Neural cell (in vitro differentiated cells): ENCODE measurements at regions not wholly inside any gene's neighbourhood (a gene's known extent, or its start where the extent isn't known, plus 50 kb on each side); places are given as distances from the start of the nearest gene placed in this dataset.

Experiments used
- H2AFZ ChIP-seq: fragments of 200-600, 300-800 bp; sonication (generic), shearing (Covaris generic); 2 replicates; pipeline ENCODE4 v1.6.0; 2014; ENCODE audit warnings: low read depth, mild to moderate bottlenecking, antibody characterized with exemption, low read length, moderate library complexity
- H3F3A ChIP-seq: fragments of 200-600 bp; shearing (Covaris generic); 2 replicates; pipeline ENCODE4 v1.6.1; 2016; ENCODE audit warnings: mild to moderate bottlenecking, moderate library complexity, mixed read lengths, antibody characterized with exemption, low read length; ENCODE audit not compliant: insufficient read depth, poor library complexity, severe bottlenecking
- H3K27ac ChIP-seq: fragments of 200-600, 300-800 bp; sonication (generic), shearing (Covaris generic); 2 replicates; pipeline ENCODE4 v1.5.1; 2014; ENCODE audit warnings: mild to moderate bottlenecking, low read length, moderate library complexity
- H3K27me3 ChIP-seq: fragments of 300-800, 200-600 bp; sonication (generic), shearing (Covaris generic); 2 replicates; pipeline ENCODE4 v1.6.0; 2014; ENCODE audit warnings: mild to moderate bottlenecking, low read depth, low read length, moderate library complexity; ENCODE audit not compliant: insufficient read depth
- H3K36me3 ChIP-seq: fragments of 300-800, 200-600 bp; sonication (generic), shearing (Covaris generic); 2 replicates; pipeline ENCODE4 v1.5.1; 2014; ENCODE audit warnings: mild to moderate bottlenecking, antibody characterized with exemption, low read length, moderate library complexity; ENCODE audit not compliant: insufficient read depth
- H3K4me2 ChIP-seq: fragments of 300-800, 200-600 bp; sonication (generic), shearing (Covaris generic); 2 replicates; pipeline ENCODE4 v1.6.0; 2014; ENCODE audit warnings: mild to moderate bottlenecking, low read length
- H3K4me3 ChIP-seq: fragments of 300-800, 200-600 bp; sonication (generic), shearing (Covaris generic); 2 replicates; pipeline ENCODE4 v1.5.1; 2014; ENCODE audit warnings: mild to moderate bottlenecking, low read length, moderate library complexity
- H3K79me2 ChIP-seq: fragments of 200-600 bp; shearing (Covaris generic); replicated peaks from 2 replicates; pipeline ENCODE4 v1.6.0; 2014; ENCODE audit warnings: mild to moderate bottlenecking, low read length, moderate library complexity; ENCODE audit not compliant: insufficient read depth
- H3K9ac ChIP-seq: fragments of 300-800, 200-600 bp; sonication (generic), shearing (Covaris generic); 2 replicates; pipeline ENCODE4 v1.6.1; 2016; ENCODE audit warnings: mild to moderate bottlenecking, low read length, mixed read lengths
- H3K9me2 ChIP-seq: fragments of 200-600 bp; shearing (Covaris generic); 2 replicates; pipeline ENCODE4 v1.6.1; 2016; ENCODE audit warnings: mild to moderate bottlenecking, low read length, mixed read lengths; ENCODE audit not compliant: insufficient read depth
- H3K9me3 ChIP-seq: fragments of 200-600, 300-800 bp; sonication (generic), shearing (Covaris generic); 2 replicates; pipeline ENCODE4 v1.6.1; 2016; ENCODE audit warnings: mild to moderate bottlenecking, mixed run types, low read length, moderate library complexity, mixed read lengths
- H4K20me1 ChIP-seq: fragments of 200-600 bp; shearing (Covaris generic); 2 replicates; pipeline ENCODE4 v1.6.1; 2016; ENCODE audit warnings: mild to moderate bottlenecking, mixed run types; ENCODE audit not compliant: insufficient read depth
- EP300 ChIP-seq: fragments of 450-650 bp; conservative IDR thresholded peaks from 2 replicates; pipeline ENCODE4 v1.6.1; 2014; ENCODE audit warnings: antibody characterized with exemption, mild to moderate bottlenecking, moderate library complexity; ENCODE audit not compliant: poor library complexity, severe bottlenecking
- EZH2 ChIP-seq: fragments of 200-600, 300-800 bp; shearing (Covaris generic), sonication (generic); IDR thresholded peaks from 2 replicates; pipeline ENCODE4 v1.6.1; 2014; ENCODE audit warnings: antibody characterized with exemption, low read length, borderline replicate concordance, mild to moderate bottlenecking; ENCODE audit not compliant: insufficient read depth, poor library complexity, severe bottlenecking
- MXI1 ChIP-seq: fragments of 450-650 bp; conservative IDR thresholded peaks from 2 replicates; pipeline ENCODE4 v1.6.1; 2014; ENCODE audit warnings: antibody characterized with exemption, mild to moderate bottlenecking; ENCODE audit not compliant: poor library complexity, severe bottlenecking
- POLR2AphosphoS5 ChIP-seq: IDR thresholded peaks from 2 replicates; pipeline ENCODE4 v1.6.1; 2012
- RAD21 ChIP-seq: fragments of 450-650 bp; conservative IDR thresholded peaks from 2 replicates; pipeline ENCODE4 v1.6.1; 2014; ENCODE audit warnings: antibody characterized with exemption, mild to moderate bottlenecking, moderate library complexity
- REST ChIP-seq: IDR thresholded peaks from 2 replicates; pipeline ENCODE4 v1.6.1; 2012; ENCODE audit warnings: borderline replicate concordance
- SMC3 ChIP-seq: fragments of 450-650 bp; conservative IDR thresholded peaks from 2 replicates; pipeline ENCODE4 v1.6.1; 2014; ENCODE audit warnings: antibody characterized with exemption, mild to moderate bottlenecking, moderate library complexity; ENCODE audit not compliant: poor library complexity
- TAF1 ChIP-seq: IDR thresholded peaks from 2 replicates; pipeline ENCODE4 v1.6.1; 2012; ENCODE audit warnings: low read depth
- TF ChIP-seq, protein P1 (sequence below): fragments of 450-650 bp; IDR thresholded peaks from 2 replicates; pipeline ENCODE4 v1.5.1; 2014; ENCODE audit warnings: antibody characterized with exemption, mild to moderate bottlenecking, moderate library complexity; ENCODE audit not compliant: poor library complexity, severe bottlenecking

DNA sequence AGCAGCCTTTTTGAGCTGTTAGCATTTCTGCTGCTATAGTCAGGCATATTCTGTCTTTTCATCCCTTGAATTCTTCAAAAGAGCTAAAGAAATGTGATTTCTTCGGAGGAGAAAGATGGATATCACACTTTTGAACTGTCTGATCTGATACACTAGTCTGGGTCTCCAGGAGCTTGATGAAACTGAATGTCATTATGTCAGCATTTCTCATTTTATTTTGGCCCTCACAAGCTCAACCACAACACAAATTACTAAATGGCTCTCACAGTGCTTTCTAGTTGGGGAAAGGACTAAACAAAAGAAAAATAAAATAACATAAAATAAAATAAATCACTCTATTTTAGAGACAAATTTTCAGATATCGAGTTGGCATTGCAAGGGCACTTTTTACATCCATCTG is 655.3 kb upstream of the SPANXN1 start:
- Histone ChIP-seq H3K79me2 (no peaks in the 10 kb centered on the region), H3K4me3 (no peak overlapping the region), H4K20me1 (no peaks in the 10 kb centered on the region), H3K36me3 (no peaks in the 10 kb centered on the region), H3K9me3 (no peaks in the 10 kb centered on the region), H3K4me2 (no peak overlapping the region), H3K9ac (no peak overlapping the region), H3F3A (no peaks in the 10 kb centered on the region), H3K27me3 (no peaks in the 10 kb centered on the region), H3K27ac (no peak overlapping the region), H3K9me2 (no peaks in the 10 kb centered on the region), H2AFZ (no peak overlapping the region)
- no peak for TF ChIP-seq EZH2

- Histone ChIP-seq H3K4me2 (no peak overlapping the region), H2AFZ (no peak overlapping the region), H3F3A (no peaks in the 10 kb centered on the region), H3K79me2 (no peaks in the 10 kb centered on the region), H3K27me3 (no peaks in the 10 kb centered on the region), H4K20me1 (no peaks in the 10 kb centered on the region), H3K9ac (no peak overlapping the region), H3K27ac (no peak overlapping the region), H3K9me2 (no peaks in the 10 kb centered on the region), H3K36me3 (no peaks in the 10 kb centered on the region), H3K4me3 (no peak overlapping the region), H3K9me3 (no peaks in the 10 kb centered on the region)
- TF ChIP-seq, protein P1, sequence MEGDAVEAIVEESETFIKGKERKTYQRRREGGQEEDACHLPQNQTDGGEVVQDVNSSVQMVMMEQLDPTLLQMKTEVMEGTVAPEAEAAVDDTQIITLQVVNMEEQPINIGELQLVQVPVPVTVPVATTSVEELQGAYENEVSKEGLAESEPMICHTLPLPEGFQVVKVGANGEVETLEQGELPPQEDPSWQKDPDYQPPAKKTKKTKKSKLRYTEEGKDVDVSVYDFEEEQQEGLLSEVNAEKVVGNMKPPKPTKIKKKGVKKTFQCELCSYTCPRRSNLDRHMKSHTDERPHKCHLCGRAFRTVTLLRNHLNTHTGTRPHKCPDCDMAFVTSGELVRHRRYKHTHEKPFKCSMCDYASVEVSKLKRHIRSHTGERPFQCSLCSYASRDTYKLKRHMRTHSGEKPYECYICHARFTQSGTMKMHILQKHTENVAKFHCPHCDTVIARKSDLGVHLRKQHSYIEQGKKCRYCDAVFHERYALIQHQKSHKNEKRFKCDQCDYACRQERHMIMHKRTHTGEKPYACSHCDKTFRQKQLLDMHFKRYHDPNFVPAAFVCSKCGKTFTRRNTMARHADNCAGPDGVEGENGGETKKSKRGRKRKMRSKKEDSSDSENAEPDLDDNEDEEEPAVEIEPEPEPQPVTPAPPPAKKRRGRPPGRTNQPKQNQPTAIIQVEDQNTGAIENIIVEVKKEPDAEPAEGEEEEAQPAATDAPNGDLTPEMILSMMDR: no peak
- TF ChIP-seq POLR2AphosphoS5 (no peak), EP300 (no peak), MXI1 (no peak), REST (no peak), RAD21 (no peak), SMC3 (no peak), EZH2 (no peak), TAF1 (no peak)
Measured at GRCh38 chrX:144601010-144601409, 646.3 kb upstream of the SPANXN1 start.

DNA sequence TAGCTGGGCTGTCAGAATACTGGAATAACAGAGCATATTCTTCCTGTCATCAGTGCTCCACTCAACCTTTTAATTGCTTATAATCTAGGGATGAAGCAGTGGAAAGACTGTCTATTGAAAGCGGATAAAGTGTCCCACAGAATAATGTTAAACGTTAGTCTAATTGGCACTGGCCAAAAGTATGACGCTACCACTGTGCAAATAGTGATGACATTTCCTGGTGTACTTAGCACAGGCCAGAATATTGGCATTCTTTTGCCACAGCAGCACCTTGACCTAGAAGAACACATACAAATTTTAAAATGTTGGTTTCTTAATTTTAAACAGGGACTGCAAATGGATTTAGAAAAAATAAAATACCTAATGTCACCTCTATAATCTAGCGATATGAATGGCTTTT is 635.2 kb upstream of the SPANXN1 start:
- H3K79me2 ChIP-seq: no peaks in the 10 kb centered on the region
- no peaks in the 10 kb centered on the region for H3K9me3 ChIP-seq
- no peak overlapping the region for H2AFZ ChIP-seq
- H3K27me3 ChIP-seq: no peaks in the 10 kb centered on the region
- H3K4me3 ChIP-seq: no peak overlapping the region
- H3K27ac ChIP-seq: no peak overlapping the region
- no peak for TF ChIP-seq MXI1
- TF ChIP-seq RAD21: no peak
- TF ChIP-seq, protein P1: no peak
- no peak for TF ChIP-seq REST
- no peak for TF ChIP-seq POLR2AphosphoS5
- no peaks in the 10 kb centered on the region for H4K20me1 ChIP-seq
- H3K36me3 ChIP-seq: no peaks in the 10 kb centered on the region
- no peak overlapping the region for H3K9ac ChIP-seq
- H3F3A ChIP-seq: no peaks in the 10 kb centered on the region
- no peak overlapping the region for H3K4me2 ChIP-seq
- H3K9me2 ChIP-seq: no peaks in the 10 kb centered on the region
